LoVo (cell line): ENCODE measurements at regions not wholly inside any gene's neighbourhood (a gene's known extent, or its start where the extent isn't known, plus 50 kb on each side); places are given as distances from the start of the nearest gene placed in this dataset.
A peak's percentile ranks its signal among the peaks of the same experiment; 100 is the strongest.
"Not testable (repeated sequence)": the region's sequence is repeated elsewhere in the genome, so short reads cannot be mapped to it uniquely, and the experiment has no call there.

Experiments used
- DNase-seq: peaks from one replicate; pipeline ENCODE4 v3.0.0-alpha.2; 2016; ENCODE audit warnings: low spot score

GRCh38 chr12:65739606-65740005 lies 84.7 kb upstream of the HMGA2 start:
- no peak for DNase-seq

- DNase-seq, result no peak
Observed at GRCh38 chr12:65740506-65740872, 83.8 kb upstream of the HMGA2 start.

DNA sequence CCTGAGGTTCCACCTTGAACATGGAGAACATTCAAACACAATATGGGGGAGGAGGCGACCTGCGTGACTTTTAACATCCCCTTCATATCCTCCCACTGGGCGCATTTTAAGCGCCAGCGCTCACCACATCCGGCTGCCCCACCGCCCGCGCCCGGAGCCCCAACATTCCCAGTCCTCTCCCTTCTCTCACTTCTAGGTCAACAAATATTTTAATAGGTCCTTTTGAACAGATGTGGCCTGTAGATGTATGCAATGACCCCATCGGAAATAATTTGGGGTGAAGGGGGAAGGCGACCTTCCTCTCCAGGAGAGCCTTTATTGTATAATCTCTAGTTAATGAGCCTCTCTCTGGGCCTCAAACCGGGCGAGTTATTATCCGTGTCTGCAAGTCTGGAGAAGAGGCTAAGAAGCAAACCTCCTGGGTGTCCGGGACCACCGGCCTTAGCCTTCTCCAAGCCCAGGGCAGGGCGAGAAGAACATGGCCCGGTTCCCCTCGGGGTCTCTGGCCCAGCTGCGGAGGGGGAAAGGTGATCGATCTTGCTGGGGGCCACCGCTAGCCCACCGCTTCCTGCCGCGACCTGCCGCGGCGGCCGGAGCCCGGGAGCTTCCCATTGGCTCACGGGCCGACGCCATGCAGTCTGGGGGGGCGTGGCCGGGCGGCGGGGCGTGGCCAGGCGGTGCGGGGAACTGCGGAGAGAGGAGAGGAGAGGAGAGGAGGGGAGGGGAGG lies 83.2 kb upstream of the HMGA2 start:
- DNase-seq, result peak; percentile 87

DNA sequence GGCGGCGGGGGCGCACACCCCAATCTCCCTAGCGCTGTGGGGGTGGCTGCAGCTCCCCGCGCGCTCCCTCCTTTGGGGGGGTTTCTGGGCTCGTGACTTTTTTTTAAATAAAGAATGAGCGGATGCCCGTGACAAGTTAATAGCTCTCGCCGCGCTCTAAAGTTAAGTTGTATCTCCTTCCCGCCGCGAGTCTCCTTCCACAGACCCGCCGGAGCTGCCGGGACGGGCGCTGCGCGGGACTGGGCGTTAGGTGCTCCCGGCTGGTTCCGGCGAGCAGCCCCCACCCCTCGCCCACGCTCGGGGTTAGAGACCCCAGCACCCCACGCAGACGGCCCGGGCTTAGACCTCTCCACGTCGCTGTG lies 82.6 kb upstream of the HMGA2 start:
- peak; percentile 45 for DNase-seq

GRCh38 chr12:65742018-65743010 lies 82.0 kb upstream of the HMGA2 start:
- DNase-seq, result no peak

- not testable (repeated sequence) for DNase-seq
Observed at GRCh38 chr12:65744236-65744840, 79.9 kb upstream of the HMGA2 start.

DNA sequence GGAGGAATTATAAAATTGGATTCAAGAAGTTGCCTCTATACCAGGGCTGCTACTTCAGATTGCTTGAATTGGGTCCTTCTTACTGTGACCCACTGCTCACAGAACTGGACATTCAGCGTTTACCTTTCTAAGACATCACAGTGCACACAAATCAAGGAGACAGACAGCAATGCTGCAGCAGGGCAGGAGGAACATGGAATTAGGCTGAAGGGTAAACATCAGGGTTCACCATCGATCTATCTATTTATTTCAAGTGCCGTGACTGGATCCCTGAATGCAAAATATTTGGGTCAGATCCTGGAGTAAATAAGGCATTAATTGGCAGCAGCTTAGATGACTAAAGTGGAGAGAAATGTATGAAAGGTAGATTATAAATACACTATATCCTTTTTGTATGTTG lies 76.9 kb upstream of the HMGA2 start:
- DNase-seq, result no peak

- DNase-seq, result no peak
Observed at GRCh38 chr12:65748332-65748731, 76.0 kb upstream of the HMGA2 start.

DNA sequence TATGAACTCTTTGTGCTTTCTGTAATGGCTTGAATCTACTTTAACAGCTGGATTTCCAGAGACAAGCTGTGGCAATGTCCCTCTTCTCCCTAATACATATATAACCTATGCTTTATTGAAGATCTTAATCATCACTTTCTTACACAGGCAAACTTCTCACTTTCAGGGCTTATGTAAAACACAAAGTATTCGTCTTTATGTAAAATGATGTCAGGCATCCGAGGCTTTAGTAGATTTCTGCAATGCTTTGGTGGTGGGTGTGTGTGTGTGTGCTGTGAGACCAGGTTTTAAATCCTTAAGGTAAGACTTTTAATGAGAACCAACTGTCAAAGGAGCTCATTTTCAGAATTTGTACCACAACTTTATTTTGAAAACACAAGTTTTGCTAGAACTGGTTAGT lies 70.0 kb upstream of the HMGA2 start:
- DNase-seq, result no peak

DNA sequence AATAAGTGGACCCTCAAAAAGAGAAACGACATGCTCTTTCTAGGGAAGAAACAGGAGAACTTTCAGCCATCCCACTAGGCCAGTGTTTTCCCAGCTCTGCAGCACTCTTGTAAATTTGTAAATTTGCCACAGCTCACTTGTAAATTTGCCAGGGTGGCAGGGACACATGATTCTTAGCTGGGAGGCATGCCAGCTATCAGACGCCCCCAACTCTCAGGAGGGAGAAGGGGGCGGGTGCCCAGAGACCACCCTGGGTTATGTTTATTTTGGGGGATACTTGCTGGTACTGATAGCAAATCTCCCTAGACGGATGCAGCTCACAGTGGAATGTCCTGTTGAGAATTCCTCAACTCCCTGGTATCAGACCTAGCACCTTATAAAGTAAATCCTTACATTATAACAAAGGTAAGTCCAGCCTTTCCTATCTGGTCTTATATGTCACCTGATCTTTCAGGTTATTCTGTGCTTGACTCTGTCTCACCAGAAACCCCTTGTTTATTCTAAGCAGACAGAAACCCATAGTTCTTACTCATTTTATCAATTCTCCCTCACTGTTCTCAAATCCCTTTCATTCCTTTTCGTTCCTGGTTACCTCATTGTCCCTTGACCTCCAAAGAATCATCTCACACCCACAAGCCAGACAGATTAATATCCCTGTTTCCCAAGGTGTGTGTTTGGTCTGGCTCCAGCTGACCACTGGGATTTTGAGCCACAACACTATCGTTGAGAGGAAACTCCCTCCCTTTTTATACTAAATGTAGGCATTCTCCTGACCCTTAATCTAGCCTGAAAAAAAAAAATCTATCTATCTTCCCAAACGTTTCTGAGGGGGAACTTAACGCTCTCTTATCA lies 69.3 kb upstream of the HMGA2 start:
- no peak for DNase-seq

DNA sequence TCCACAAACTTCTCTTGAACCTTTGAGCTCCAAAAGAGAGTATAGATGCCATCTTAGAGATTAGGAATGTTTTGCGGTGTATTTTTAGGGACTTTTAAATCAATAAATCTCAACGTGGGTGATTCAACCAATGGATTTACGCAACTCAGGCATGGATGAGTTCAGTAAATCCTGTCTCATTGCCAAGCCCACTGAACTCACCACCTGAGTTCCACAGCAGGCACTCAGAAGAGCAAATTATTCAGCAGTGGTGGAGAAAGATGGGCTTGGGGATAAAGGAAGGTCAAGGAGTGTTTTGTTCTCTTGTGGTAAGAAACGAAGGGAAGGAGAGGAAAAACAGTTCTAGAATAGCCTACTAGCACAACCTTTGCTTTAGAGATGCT lies 68.7 kb upstream of the HMGA2 start:
- no peak for DNase-seq

DNA sequence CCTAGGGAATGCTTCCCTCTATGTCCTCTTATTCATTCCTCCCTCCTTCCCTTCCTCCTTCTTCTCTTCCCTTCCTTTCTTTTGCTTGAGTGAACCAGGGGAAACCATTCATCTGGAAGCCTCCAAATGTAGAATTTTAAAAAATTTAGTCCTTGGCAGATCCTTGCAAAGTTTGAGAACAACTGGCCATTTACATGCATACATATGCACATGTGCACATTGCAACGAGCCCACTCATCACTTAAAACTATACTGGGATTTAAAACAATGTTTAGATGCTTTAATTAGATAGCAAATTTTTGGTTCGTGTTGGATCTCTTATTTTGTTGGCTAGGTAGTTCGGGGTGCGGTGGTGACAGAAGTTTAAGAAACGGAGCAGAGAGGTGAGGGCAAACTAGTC lies 68.0 kb upstream of the HMGA2 start:
- no peak for DNase-seq

DNA sequence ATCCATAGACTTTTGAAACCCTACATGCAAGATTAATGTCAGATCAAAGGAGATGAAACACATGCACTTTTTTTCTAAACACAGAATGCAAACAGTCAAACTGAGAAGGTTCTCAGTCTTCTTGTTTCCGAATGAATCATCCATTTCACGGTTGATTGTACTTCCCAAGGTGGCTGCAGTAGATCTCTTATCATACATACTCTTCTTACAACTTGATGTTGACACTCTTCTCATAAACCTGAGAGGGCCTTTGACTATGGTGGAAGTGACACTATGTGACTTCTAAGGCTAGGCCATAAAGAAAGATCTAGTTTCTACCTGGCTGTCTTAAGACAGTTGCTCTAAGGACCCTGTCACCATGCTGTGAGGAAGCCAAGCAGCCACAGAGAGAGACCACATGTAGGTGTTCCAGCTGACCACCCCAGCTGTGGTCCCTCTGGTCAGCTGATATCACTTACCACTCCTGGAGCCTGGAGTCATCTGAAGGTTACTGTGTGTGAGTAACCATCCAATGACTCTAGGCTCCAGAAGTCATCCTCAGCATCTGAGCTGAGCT lies 67.2 kb upstream of the HMGA2 start:
- DNase-seq, result no peak

DNA sequence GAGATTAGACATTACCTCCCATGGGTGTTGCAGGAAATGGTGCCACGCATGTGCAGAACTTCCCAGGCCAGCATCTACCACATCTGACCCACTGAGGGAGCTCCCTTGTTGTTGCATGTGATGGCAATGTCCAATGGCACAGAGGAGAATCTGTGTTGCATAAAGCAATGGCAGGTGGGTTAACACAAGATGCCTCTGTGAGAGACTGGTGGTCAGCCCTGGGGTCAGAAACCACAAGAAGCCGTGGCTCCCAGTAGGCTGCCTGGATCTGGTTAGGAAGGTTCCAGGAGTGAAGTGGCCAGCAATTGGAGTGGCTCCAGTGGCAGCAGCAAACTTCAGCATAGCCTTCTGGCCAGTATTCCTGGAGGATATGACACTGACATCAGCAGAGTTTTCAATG lies 65.9 kb upstream of the HMGA2 start:
- no peak for DNase-seq

DNA sequence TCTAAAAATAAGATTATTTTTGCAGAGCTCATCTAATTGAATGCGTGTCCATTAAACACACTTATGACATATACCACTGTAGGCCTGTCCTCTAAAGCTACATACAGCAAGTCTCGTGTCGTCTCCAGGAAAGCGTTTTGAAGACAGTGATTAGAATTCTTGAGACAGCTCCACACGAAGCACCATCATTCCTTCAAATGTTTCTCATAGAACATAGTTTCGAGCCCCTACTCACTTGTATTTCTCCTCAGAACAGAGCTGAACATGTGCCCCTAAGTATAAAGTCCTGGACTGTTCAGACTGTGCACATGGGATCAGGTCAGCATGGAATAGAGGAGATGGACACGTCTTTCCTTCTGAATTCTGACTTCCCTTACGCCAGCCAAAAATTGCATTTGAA lies 64.5 kb upstream of the HMGA2 start:
- no peak for DNase-seq

DNA sequence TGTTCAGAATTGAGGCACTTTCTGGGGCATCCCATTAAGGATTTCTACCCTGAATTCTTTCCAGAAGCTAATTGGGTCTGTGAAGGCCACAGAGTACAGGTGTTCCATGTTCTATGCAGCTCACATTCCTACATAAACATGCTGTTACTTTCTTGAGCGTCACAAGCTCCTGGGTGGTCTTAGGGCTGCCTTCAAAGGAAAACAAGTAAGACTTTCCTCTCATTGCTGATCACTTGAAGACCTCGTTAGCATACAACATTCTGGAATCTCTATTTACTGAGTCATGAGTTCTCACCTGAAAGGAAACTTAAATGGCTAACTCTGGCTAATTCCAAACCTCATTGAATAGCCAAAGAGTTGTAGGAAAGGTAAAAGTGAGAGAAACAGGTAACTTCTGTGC lies 63.0 kb upstream of the HMGA2 start:
- DNase-seq, result no peak

GRCh38 chr12:65764325-65764724 lies 60.0 kb upstream of the HMGA2 start:
- DNase-seq, result no peak

GRCh38 chr12:65765436-65765813 lies 58.9 kb upstream of the HMGA2 start:
- DNase-seq, result no peak

DNA sequence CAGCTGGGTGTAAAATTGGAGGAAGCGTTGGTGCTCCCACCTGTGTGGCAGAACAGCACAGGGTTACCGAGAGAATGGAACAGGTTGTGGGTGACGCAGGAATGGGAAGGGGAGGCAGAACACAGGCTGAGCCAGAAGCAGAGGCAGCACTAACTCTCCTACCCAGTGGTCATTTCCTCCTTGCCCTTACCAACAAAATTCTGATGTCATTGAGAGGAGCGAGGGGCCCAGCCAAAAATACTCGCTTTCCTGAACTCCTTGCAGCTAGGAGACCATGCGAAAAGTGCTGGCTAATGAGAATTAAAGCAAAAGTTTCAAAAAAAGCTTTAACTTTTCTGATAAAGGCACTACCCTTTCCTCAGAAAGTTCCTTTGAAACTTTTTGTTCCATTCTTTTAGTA lies 54.4 kb upstream of the HMGA2 start:
- no peak for DNase-seq
